ENCODE measurements at regions not wholly inside any gene's neighbourhood (a gene's known extent, or its start where the extent isn't known, plus 50 kb on each side); places are given as distances from the start of the nearest gene placed in this dataset.
"Not testable (repeated sequence)": the region's sequence is repeated elsewhere in the genome, so short reads cannot be mapped to it uniquely, and the experiment has no call there.

DNA sequence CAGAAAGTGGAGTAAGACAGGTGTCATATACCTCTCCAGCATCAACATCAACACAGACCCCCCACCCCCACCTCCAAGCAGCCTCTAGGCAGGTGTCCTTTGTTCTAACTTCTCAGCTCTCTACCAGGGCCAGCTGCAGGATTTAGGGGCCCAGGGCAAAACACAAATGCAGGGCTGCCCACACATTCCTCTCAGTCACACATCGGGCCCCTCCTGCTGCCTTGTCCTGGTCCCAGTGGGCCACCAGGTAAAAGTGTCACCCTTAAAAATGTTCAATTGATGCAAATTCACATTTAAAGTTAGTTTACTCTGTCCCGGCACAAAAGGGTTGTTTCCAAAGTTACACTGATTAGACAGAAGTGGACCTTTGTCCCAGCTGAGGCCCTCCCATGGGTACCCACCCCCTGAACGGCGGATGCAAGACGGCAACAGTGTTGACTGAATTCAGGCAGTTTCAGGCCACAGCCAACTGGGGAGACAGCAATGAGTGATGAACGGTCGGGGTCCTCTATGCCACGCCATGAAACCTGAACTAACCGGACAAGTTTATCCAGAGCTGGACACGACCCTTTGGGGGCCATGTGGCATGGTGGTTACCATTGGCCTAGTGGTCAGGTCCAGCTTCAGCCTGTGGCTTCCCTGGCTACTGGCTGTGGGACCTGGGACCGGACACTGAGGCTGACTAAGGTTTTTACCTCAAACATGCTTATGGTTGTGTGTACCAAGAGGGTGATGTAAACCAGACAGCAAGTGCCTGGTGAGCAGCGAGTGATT, 52.2 kb upstream of the UNC93A start:
- Histone ChIP-seq H3K4me2 (no peak overlapping the region), H3K9ac (no peak overlapping the region), H4K20me1 (peaks cover 0 to 5% (median 0%) of the 10 kb centered on the region in 11 experiments; a peak in 2 of 22 replicates), H3K4me1 (peaks cover 0 to 40% (median 25%) of the 10 kb centered on the region in 10 experiments; a peak in 15 of 20 replicates), H3K27me3 (no peaks in the 10 kb centered on the region), H3K9me3 (replicated peaks in 1 of 11) (no peaks in the 10 kb centered on the region), H3K36me3 (no peaks in the 10 kb centered on the region), H3K4me3 (no peak overlapping the region), H3K27ac (no peak overlapping the region)
- TF ChIP-seq Cebpa-rat (IDR thresholded peaks at IDR 0.05): no peak

DNA sequence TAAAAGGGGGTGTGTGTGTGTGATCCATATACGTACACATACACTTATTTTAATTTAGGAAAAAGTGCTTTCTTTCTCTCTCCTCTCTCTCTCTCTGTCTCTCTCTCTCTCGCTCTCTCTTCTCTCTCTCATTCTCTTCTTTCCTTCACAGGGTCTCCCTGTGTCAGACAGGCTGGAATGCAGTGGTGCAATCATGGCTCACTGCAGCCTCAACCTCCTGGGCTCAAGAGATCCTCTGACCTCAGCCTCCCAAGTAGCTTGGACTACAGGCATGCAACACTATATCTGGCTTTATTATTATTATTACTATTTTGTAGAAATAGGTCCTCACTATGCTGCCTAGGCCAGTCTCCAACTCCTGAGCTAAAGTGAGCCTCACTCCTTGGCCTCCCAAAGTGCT, 51.6 kb upstream of the UNC93A start:
- not testable (repeated sequence) for H3K36me3 ChIP-seq; H3K27me3 ChIP-seq; H3K9ac ChIP-seq; H3K4me3 ChIP-seq; H3K27ac ChIP-seq; H4K20me1 ChIP-seq; H3K4me2 ChIP-seq; H3K9me3 ChIP-seq (replicated peaks in 1 of 11)
- peaks cover 0 to 44% (median 31%) of the 10 kb centered on the region in 10 experiments; a peak in 17 of 20 replicates for H3K4me1 ChIP-seq

DNA sequence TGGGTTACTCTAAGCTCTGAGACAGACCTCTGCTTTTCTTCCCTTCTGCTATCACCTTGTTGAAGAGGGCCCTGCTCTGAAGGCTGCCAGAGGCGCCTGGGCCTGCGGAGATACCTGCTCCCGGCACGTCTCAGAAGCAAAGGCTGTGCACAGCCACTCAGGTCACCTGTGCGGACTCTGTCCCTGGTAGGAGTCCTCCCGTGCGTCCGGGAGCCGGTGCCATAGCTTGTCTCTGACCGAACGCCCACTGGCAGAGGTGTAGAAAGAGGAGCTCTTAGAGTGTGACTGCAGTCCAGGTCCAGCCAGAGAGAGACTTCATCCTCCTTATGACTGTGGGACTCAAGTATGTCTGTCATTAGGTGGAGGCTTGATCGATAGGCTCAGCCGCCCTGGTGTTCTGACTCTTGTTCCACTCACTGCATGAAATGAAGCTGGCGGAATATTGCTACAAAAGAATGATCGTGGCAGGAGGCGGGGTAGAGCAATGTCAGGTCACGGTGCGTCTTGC, 51.0 kb upstream of the UNC93A start:
- H3K4me2 ChIP-seq: no peak overlapping the region
- no peaks in the 10 kb centered on the region for H3K27me3 ChIP-seq
- no peaks in the 10 kb centered on the region for H3K9me3 ChIP-seq (replicated peaks in 1 of 11)
- no peak overlapping the region for H3K4me3 ChIP-seq
- H3K27ac ChIP-seq: no peak overlapping the region
- H3K4me1 ChIP-seq: peaks cover 0 to 44% (median 34%) of the 10 kb centered on the region in 10 experiments; a peak in 17 of 20 replicates
- H4K20me1 ChIP-seq: peaks cover 0 to 5% (median 0%) of the 10 kb centered on the region in 11 experiments; a peak in 2 of 22 replicates
- TF ChIP-seq Cebpa-rat (IDR thresholded peaks at IDR 0.05): no peak
- H3K36me3 ChIP-seq: no peaks in the 10 kb centered on the region
- no peak overlapping the region for H3K9ac ChIP-seq

All from BLaER1 treated with 17β-estradiol and CSF1 and Interleukin-3, amounts not matched to agents 10 nM and 100 nM (cell line).